HG03045 (cell line): ENCODE measurements at regions not wholly inside any gene's neighbourhood (a gene's known extent, or its start where the extent isn't known, plus 50 kb on each side); places are given as distances from the start of the nearest gene placed in this dataset.
"Not testable (repeated sequence)": the region's sequence is repeated elsewhere in the genome, so short reads cannot be mapped to it uniquely, and the experiment has no call there.

Experiments used
- ATAC-seq: cut with Tn5 transposase; IDR thresholded peaks from one replicate; pipeline ENCODE4 v1.9.1; 2021; ENCODE audit warnings: mild to moderate bottlenecking, moderate library complexity; ENCODE audit not compliant: unreplicated experiment

DNA sequence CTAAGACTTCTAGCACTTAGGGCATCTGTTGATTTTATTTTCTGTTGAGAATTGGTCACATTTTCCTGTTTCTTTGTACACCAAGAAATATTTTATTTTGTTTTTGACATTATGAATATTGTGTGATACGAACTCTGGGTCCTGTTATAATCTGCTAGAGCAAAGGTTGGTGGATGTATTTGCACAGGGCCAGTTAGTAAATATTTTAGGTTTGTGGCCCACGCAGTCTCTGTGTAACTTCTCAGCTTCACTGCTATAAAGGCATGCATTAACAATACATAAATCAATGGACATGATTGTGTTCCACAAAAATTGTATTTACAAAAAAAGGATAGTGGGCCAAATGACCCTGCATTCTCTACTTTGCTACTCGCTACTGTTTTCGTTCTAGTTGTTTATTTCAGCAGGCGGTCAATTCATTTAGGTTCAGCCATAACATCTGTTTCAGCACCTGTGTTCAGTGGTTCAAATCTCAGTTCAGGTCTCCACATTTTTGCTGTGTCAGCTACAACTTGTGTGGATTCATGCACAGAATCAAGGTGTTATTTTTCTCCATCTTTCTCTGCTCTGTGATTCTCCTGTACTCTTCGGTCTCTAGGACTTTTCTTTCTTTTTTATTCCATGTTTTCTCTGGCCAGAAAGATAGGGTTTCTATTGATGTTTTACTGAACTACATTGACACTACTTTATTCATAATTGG lies 786.2 kb downstream of the ETS1 start:
- ATAC-seq: no peak

- no peak for ATAC-seq
Measured at GRCh38 chr11:127795326-127795725, 792.0 kb downstream of the ETS1 start.

GRCh38 chr11:127791844-127792243 lies 791.3 kb upstream of the KIRREL3 start:
- no peak for ATAC-seq

DNA sequence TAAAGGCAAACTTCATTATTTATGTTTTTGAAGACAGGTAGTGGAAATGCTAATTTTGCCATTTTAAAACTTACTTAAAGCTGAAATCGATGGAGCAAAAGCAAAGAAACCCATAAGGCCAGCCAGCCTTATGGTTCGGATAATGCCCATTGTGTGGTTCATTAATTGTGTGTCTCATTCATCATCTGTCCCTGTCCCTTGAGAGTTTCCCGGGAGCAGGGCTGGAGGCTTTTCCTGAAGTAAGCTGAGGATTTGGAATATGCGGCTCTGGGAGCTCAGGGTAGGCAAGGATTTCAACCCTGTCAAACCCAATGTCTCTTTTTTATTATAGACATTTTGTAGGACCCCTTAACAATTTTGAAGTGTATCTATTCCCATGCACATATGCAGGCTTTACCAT lies 790.0 kb upstream of the KIRREL3 start:
- no peak for ATAC-seq

GRCh38 chr11:127789927-127790326 lies 789.4 kb upstream of the KIRREL3 start:
- no peak for ATAC-seq

- not testable (repeated sequence) for ATAC-seq
Measured at GRCh38 chr11:127772938-127773337, 772.4 kb upstream of the KIRREL3 start.

GRCh38 chr11:127768931-127769330 lies 768.4 kb upstream of the KIRREL3 start:
- not testable (repeated sequence) for ATAC-seq

GRCh38 chr11:127766734-127767133 lies 766.2 kb upstream of the KIRREL3 start:
- ATAC-seq: no peak

- ATAC-seq: no peak
Measured at GRCh38 chr11:127738771-127739286, 738.3 kb upstream of the KIRREL3 start.

DNA sequence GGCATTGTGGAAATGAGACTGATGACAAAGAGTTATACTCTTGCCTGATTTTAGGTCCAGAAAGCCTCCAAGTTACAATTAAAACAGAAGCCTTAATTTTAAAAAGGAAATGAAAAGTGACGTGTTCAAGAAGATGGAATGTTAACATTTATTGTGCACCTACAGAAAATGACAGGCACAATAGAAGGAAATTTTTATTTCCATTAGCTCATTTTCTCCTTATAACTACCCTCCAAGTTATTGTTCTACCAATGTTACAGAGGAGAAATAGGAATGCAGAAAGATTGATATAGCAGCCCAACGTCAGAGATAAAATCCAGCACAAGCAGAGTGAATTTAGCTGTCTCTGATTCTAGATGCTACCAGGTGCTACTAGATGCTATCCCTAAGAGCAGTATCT lies 736.9 kb upstream of the KIRREL3 start:
- no peak for ATAC-seq

- no peak for ATAC-seq
Measured at GRCh38 chr11:127733552-127733951, 733.0 kb upstream of the KIRREL3 start.

DNA sequence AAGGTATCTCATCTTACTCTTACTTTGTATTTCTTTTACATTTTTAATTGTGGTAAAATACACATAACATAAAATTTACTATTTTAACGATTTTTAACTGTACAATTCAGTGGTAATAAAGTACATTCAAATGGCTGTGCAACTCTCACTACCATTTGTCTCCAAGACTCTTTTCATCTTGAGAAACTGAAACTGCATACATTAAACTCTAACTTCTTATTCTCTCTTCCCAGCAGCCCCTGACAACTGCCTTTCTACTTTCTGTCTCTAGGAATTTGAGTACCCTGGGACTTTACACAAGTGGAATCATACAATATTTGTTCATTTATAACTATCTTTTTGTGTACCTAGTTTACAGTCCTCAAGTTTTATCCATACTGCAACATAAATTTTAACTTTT lies 725.8 kb upstream of the KIRREL3 start:
- no peak for ATAC-seq

DNA sequence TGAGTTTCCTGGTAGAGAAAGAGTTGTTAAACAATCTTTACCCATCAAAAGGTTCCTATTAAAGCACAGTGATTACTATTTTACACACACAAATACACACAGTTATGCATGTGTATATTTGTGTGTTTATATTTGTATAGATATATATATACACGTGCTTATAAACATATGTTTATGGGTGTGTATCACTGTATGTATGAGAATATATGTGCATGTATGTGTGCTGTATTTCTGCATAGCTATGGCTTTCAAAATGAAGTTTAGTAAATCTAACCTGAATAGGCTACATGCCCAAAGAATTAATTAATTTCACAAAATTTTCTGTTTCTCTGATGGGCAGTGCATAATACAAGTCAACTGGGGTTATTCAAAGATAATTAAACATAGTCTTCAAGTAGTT lies 723.1 kb upstream of the KIRREL3 start:
- no peak for ATAC-seq

DNA sequence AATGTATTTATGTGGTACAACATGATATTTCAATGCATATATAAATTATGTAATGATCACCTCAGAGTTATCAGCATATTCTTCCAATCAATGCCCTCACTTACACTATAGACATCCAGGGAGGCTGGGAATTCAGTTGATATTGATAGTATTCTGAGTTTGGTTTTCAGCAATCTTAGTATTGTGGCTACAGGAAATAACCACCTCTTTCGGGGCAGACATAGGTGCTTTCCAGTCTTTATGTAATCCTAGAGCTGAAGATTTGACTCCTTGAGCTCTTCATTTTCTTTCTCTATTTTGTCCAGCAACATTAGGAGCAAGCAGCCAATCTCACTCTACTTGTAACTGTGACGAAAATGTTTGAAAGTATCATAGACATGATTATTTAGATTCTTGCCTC lies 712.7 kb upstream of the KIRREL3 start:
- no peak for ATAC-seq

DNA sequence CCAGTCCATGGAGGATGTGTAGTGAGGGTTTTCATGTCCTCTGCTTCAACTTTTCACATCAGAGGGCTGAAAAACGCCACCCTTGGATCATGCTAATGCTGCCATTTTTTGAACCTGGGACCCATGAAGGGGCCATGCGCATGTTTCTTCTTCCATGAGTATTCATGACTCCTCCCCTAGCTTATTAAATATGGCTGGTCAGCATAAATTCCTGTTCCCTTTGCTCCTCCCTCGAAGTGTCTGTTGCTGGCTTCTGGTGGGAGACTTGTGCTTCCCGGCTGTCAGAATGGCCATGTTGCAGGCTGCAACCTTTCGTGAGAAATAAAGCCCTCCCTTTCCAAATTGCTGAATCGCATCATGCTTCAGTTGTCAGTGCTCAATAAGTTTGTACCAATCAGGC lies 711.2 kb upstream of the KIRREL3 start:
- no peak for ATAC-seq

GRCh38 chr11:127710831-127711230 lies 710.3 kb upstream of the KIRREL3 start:
- ATAC-seq: no peak

GRCh38 chr11:127709960-127710359 lies 709.4 kb upstream of the KIRREL3 start:
- no peak for ATAC-seq

DNA sequence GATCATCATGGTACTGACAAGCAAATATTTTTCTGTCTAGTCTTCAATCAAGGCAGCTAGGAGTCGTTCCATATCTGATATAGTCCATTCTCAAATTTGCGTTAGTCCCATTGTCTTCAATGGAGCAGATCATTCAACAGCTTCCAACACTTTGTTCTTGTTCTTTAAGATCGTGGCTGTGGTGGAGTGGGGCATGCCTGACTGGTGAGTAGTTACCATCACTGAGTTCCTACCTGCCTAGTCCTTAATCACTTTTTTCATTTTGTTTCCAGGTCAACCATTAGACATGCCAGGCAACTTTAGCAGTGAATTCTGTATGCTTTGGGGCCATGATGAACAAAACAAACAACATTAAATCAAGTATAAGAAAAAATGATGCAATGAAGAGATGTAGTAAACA lies 693.1 kb upstream of the KIRREL3 start:
- no peak for ATAC-seq

- ATAC-seq: no peak
Measured at GRCh38 chr11:127683321-127683720, 682.8 kb upstream of the KIRREL3 start.

GRCh38 chr11:127679816-127680545 lies 679.4 kb upstream of the KIRREL3 start:
- no peak for ATAC-seq

DNA sequence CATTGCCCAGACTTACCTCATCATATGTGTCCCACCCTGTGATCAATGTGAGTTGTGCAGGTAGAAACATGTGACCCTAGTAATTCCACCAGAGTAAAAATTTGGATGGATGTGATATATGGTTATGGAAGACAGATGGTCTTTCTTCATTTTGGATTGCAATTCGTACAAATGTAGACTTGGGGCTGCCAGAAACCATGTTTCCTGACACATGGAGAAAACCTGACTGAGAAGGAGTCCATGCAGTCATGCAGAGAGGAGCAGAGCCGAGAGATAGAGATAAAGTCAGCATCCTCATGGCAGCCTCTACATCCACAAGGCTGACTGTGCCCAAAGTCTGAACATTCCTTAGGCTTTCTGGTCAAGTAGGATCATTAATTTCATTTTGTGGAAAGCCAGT lies 678.1 kb upstream of the KIRREL3 start:
- ATAC-seq: no peak

- no peak for ATAC-seq
Measured at GRCh38 chr11:127677660-127678425, 677.3 kb upstream of the KIRREL3 start.
